CMK (cell line): ENCODE measurements at regions not wholly inside any gene's neighbourhood (a gene's known extent, or its start where the extent isn't known, plus 50 kb on each side); places are given as distances from the start of the nearest gene placed in this dataset.
"Not testable (repeated sequence)": the region's sequence is repeated elsewhere in the genome, so short reads cannot be mapped to it uniquely, and the experiment has no call there.

Experiments
- DNase-seq: peaks from one replicate; pipeline ENCODE4 v3.0.0-alpha.2; 2010; ENCODE audit warnings: low read depth

DNA sequence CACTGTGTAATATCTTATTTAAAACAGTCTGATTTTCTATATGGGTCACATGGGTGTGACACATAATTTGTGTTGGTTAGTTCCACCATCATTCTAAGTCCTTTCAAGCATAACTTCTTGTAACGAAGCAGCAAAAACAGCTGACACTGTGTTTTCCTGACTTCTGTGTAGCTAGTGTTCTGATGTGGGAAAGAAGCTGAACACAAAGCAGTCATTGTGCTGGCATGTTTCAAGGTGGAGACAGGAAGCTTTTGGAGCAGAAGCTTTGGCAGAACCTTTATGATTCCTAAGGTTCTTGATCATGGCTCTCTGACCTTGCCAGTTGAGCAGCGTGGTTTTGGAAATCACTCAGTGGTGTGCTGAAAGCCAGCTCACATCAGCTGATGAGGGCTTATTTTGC, 351.7 kb upstream of the MDGA2 start:
- no peak for DNase-seq

GRCh38 chr14:48023881-48024280, 348.5 kb upstream of the MDGA2 start:
- DNase-seq: no peak

DNA sequence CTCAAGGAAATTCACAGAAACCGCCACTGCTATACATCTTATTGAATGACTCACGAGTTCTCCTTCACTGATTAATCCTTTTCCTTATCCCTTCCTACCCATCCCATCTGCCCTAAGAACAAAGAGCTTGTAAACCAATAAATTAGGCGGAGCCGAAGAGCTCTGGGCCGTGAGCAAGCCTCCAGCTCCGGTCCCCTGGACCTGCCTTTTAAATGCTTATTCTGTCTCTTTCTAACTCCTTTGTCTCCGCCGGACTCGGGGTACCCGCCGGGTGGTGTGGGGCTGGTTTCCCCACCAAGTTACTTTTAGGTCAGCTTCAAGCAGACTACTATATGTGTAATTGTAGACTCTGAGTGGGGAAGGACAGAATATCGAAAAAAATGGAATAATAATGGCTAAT, 336.1 kb upstream of the MDGA2 start:
- not testable (repeated sequence) for DNase-seq

DNA sequence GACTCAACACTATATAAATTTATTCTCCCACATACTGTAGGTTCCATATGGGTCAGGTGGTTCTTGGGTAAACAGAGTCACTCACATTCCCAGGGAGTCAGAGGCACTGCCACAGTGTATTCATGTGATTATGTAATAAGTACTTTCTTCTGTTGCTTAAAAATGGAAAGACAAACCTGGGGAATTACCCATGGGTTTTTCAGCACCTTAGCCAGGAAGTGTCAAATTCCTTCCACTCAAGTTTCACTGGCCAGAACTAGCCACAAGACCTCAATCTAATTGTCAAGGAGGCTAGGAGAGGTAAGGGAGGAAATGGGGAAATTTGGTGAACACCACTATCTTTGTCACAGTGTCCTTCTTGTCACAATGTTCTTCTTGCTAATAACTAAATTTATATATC, 333.2 kb upstream of the MDGA2 start:
- no peak for DNase-seq

DNA sequence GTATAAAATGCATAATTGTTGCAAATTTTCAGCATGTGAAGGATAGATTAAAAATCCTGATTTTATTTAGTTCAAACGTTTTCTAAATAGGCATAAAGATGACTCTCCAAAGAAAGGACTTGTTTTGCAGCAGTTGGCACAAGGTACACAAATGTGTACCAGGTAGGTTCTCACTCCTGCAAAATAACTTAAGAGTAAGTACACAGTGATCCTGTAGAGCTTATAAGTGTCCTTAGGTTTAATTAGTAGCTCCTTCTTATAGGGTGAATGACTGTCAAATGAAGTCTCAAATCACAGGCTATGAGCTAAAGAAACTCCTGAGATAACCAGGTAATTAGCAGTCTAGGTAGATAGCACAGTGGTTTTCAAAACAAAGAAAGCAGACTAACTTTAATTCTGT, 330.6 kb upstream of the MDGA2 start:
- DNase-seq: no peak

DNA sequence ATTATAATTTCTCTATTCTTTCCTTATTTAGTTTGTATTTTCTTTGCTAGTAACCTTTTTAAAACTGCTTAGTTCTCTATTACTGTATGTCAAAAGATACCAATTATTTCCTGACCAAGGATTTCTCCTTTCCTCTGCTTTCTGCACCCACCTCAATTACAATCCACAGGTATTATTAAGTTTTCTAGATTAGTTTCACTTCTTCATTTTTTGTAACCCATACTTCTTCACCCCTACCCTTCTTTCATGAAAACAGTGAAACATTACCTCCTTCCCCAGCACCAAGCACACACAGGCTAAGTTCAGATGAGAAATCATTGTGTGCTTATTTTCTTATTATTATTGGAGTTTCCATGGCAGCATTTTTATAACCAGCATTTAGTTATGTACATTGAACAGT, 318.5 kb upstream of the MDGA2 start:
- DNase-seq: no peak

GRCh38 chr14:47988175-47988574, 312.8 kb upstream of the MDGA2 start:
- DNase-seq: no peak

DNA sequence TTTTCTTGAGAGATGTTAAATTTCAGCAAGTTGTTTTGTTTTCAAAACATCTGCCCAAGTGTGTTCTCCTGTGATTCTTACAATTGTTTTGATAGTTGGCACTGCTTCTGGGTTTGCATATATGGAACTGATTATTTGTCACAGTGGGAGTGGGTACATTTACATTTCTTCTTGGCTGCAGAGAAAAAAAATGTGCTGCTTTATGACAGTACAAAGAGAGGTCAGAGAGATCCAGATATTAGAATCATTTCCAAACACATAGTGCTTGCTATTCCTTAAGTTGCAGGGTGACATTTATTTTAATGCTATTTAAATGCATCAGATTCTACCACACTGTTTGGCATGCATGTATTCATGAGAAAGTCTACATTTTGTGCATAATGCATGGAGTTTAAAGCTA, 303.5 kb upstream of the MDGA2 start:
- no peak for DNase-seq

DNA sequence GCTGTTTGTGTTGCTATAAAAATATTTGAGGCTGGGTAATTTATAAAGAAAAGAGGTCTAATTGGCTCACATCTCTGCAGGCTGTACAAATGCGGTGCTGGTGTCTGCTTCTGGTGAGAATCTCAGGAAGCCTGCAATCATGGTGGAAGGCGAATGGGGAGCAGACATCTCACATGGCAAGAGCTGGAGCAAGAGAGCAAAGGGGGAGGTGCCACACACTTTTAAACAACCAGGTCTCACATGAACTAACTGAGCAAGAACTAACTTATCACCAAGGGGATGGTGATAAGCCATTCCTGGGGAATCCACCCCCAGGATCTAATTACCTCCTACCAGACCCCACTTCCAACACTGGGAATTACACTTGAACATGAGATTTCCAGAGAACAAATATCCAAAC, 300.7 kb upstream of the MDGA2 start:
- DNase-seq: no peak

- no peak for DNase-seq
Measured at GRCh38 chr14:47966076-47966810, 290.8 kb upstream of the MDGA2 start.

- no peak for DNase-seq
Measured at GRCh38 chr14:47961634-47962033, 286.2 kb upstream of the MDGA2 start.

DNA sequence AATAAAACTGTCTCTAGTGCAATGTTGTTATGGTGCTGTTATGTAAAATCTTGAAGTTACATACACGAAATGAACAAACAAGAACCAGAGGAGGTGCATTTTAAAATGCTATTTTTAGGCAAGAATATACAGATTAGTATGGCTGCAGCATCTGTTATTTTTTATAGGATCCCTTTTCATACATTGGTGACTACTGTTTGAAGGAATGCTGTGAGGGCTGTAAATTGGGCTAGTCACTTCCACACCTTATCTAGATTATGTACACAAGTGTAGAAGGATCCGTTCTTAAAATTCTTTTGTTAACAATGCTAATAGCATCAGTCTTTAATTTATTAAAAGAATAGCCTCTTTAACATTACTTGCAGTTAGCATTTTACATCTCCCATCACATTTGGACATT, 284.3 kb upstream of the MDGA2 start:
- DNase-seq: no peak

DNA sequence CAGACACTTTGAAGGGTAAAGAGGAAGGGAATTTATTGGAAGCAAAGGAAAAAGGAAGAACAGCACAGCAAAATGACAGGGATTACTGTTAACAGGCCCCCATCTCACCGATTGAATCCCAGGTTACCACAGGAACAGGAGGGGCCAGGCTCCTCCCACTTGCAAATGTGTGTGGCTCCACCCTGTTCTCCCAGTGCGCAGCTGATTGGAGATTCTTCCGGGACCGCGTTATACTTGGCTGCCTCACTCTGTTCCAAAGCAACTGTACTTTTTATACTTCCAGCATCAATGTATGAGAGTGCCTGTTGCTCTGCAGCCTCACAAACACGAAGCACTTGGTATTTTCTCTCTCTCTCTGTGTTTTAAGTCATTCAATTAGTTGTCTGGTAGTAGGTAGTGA, 273.6 kb upstream of the MDGA2 start:
- no peak for DNase-seq

GRCh38 chr14:47935332-47935731, 259.9 kb upstream of the MDGA2 start:
- no peak for DNase-seq

- no peak for DNase-seq
Measured at GRCh38 chr14:47929334-47929733, 253.9 kb upstream of the MDGA2 start.

- DNase-seq: no peak
Measured at GRCh38 chr14:47921133-47921532, 245.7 kb upstream of the MDGA2 start.

DNA sequence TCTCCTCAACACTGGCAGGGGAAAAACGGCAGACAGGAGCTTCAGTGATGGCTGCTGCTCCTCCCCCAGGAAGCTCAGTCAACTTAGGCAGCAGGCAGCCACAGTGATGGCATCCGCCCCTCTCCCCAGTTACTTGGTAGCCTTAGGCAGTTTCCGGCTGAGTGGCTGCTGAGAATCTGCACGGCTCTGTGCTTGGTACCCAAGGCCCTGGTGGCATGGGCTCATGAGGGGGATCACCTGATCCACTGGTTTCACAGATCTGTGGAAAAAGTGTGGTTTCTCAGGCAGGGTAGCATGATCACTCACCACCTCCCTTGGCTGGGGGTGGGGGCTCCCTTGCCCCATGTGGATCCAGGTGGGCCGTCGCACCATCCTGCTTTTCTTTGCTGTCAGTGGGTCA, 244.6 kb upstream of the MDGA2 start:
- DNase-seq: no peak

GRCh38 chr14:47919334-47919846, 244.0 kb upstream of the MDGA2 start:
- no peak for DNase-seq

GRCh38 chr14:47917344-47917954, 242.0 kb upstream of the MDGA2 start:
- peak; percentile 2 for DNase-seq

DNA sequence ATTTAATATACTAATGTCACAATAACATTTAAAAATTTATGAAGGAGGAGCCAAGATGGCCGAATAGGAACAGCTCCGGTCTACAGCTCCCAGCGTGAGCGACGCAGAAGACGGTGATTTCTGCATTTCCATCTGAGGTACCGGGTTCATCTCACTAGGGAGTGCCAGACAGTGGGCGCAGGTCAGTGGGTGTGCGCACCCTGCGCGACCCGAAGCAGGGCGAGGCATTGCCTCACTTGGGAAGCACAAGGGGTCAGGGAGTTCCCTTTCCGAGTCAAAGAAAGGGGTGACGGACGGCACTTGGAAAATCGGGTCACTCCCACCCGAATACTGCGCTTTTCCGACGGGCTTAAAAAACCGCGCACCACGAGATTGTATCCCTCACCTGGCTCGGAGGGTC, 225.7 kb upstream of the MDGA2 start:
- not testable (repeated sequence) for DNase-seq

GRCh38 chr14:47899685-47900084, 224.3 kb upstream of the MDGA2 start:
- DNase-seq: no peak

- DNase-seq: no peak
Measured at GRCh38 chr14:47874350-47874749, 198.9 kb upstream of the MDGA2 start.

DNA sequence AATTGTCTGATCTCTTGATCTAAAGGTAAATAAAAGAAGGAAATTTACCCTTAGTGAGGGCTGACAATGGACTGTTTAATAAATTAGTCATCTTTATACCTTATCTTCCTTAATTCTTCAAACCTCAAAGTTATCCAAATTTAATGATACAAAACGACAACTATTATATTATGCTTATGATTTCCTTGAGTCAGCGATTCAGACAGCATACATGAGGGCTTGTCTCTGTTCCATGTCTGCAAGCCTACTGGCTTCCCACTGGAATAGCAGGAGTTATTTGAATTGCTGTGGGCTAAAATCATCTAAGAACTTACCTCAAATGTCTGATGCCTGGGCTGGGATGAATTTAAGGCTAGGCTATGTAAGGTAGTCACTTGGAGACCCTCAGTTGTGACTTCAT, 197.2 kb upstream of the MDGA2 start:
- no peak for DNase-seq

DNA sequence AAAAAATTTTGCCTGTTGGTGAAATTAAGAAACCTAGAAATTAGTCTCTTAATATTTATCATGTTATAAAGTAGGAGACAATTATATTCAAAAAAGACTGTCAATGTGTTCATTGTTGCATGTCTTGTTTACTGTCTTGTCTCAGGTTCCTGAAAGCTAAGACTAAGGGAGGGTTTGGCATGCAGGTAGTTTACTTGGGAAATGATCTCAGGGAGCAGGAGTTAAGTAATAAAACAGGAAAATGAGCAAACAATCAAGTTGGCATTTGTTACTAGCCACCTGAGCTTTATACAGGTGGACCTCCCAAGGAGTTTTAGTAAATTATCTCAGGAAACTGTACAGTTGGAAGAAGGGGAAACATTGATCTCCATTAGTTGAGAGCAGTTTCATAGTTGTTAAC, 188.0 kb upstream of the MDGA2 start:
- no peak for DNase-seq
